HCT116 (cell line): ENCODE measurements at regions not wholly inside any gene's neighbourhood (a gene's known extent, or its start where the extent isn't known, plus 50 kb on each side); places are given as distances from the start of the nearest gene placed in this dataset.

Experiments
- ATAC-seq: fragments of 200-7000 bp; cut with Tn5 transposase; 2 replicates; pipeline ENCODE4 v1.9.1; 2020; ENCODE audit warnings: mild to moderate bottlenecking, moderate library complexity
- BruUV-seq: library from RNA; stranded (reverse); fragments of 400-500 nt; replicated peaks from 2 replicates; lab custom pipeline; 2021; lab: Mats Ljungman, UMichigan
- CTCF ChIA-PET: fragments of 300-600 bp; sonication (Branson Sonifier 250); formaldehyde crosslinking; loops from one replicate; lab custom pipeline; 2021; ENCODE audit warnings: antibody characterized with exemption; lab: Charles Lee
- POLR2A ChIA-PET: fragments of 300-600, 350-600 bp; sonication (Branson Sonifier 250); formaldehyde crosslinking; loops from one replicate; lab custom pipeline; 2021; ENCODE audit warnings: antibody characterized with exemption; lab: Charles Lee
- RAD21 ChIA-PET, 2 experiments: fragments of 300-600 bp; sonication (Branson Sonifier 250); formaldehyde crosslinking; loops; one replicate each; lab custom pipeline; 2023; ENCODE audit warnings: low total read pairs in 2 of 2; ENCODE audit not compliant: uncharacterized antibody in 2 of 2, unreplicated experiment in 2 of 2, low non-redundant PET in 1 of 2; lab: Charles Lee
- DNase-seq: peaks from one replicate; pipeline ENCODE4 v3.0.0-alpha.2; 2010; ENCODE audit warnings: low read depth, low spot score
- H2AFZ ChIP-seq: fragments of 200-600 bp; shearing (Covaris generic), sonication (generic); 2 replicates; pipeline ENCODE4 v1.6.1; 2017; ENCODE audit warnings: low read depth, mixed run types, mixed read lengths, antibody characterized with exemption, low read length; ENCODE audit not compliant: poor library complexity, severe bottlenecking
- H3K27ac ChIP-seq: 2 replicates; pipeline ENCODE4 v1.5.1; 2012; ENCODE audit warnings: low read depth, low read length
- H3K27me3 ChIP-seq: fragments of 200-600 bp; sonication (generic); 2 replicates; pipeline ENCODE4 v1.6.1; 2016; ENCODE audit warnings: mixed run types, low read length, mixed read lengths; ENCODE audit not compliant: insufficient read depth
- H3K36me3 ChIP-seq, 2 experiments: fragments of 200-500 bp in 1 of 2; fragments of 200-600 bp in 1 of 2; sonication (Bioruptor generic) in 1 of 2; sonication (generic) in 1 of 2; 2 replicates each; pipeline versions ENCODE4 v1.5.1 to v1.6.1; 2014 to 2016; ENCODE audit warnings: low read length in 2 of 2, inconsistent platforms in 1 of 2, mixed read lengths in 1 of 2, mixed run types in 1 of 2; ENCODE audit not compliant: insufficient read depth in 2 of 2, control insufficient read depth in 1 of 2
- H3K4me1 ChIP-seq, 2 experiments: fragments of 200-600 bp in 1 of 2; sonication (generic) in 1 of 2; 2 replicates each; pipeline versions ENCODE4 v1.5.1 to v1.6.1; 2012 to 2017; ENCODE audit warnings: low read length in 2 of 2, inconsistent platforms in 1 of 2, mild to moderate bottlenecking in 1 of 2, mixed read lengths in 1 of 2, mixed run types in 1 of 2, moderate library complexity in 1 of 2; ENCODE audit not compliant: insufficient read depth in 2 of 2, control insufficient read depth in 1 of 2
- H3K4me2 ChIP-seq: fragments of 200-600 bp; sonication (generic); 2 replicates; pipeline ENCODE4 v1.6.1; 2017; ENCODE audit warnings: mixed run types, low read length, mixed read lengths
- H3K4me3 ChIP-seq, 2 experiments: fragments of 200-600 bp in 1 of 2; sonication (generic) in 1 of 2; replicated peaks in 1 of 2; 2 replicates each; pipeline ENCODE4 v1.5.1; 2011 to 2016; ENCODE audit warnings: low read length in 2 of 2, control low read depth in 1 of 2, low read depth in 1 of 2, mild to moderate bottlenecking in 1 of 2, mixed read lengths in 1 of 2, mixed run types in 1 of 2
- H3K79me2 ChIP-seq: fragments of 200-600 bp; sonication (generic); 2 replicates; pipeline ENCODE4 v1.6.1; 2017; ENCODE audit warnings: mild to moderate bottlenecking, mixed run types, low read length, moderate library complexity, mixed read lengths; ENCODE audit not compliant: insufficient read depth
- H3K9ac ChIP-seq: fragments of 200-600 bp; sonication (generic); 2 replicates; pipeline ENCODE4 v1.6.1; 2016; ENCODE audit warnings: low read length, mixed read lengths
- H3K9me2 ChIP-seq: fragments of 200-600 bp; sonication (generic), shearing (Covaris generic); 2 replicates; pipeline ENCODE4 v1.6.1; 2017; ENCODE audit warnings: mixed run types, mild to moderate bottlenecking, moderate library complexity; ENCODE audit not compliant: insufficient read depth
- H3K9me3 ChIP-seq, 2 experiments: fragments of 200-500 bp in 1 of 2; fragments of 200-600 bp in 1 of 2; sonication (Bioruptor generic) in 1 of 2; sonication (generic) in 1 of 2; 2 replicates each; pipeline ENCODE4 v1.6.1; 2014 to 2017; ENCODE audit warnings: low read length in 2 of 2, mixed read lengths in 2 of 2, inconsistent platforms in 1 of 2, low read depth in 1 of 2, mild to moderate bottlenecking in 1 of 2, mixed run types in 1 of 2, moderate library complexity in 1 of 2; ENCODE audit not compliant: control insufficient read depth in 1 of 2, insufficient read depth in 1 of 2
- H4K20me1 ChIP-seq: fragments of 200-600 bp; sonication (generic), shearing (Covaris generic); 2 replicates; pipeline ENCODE4 v1.6.1; 2017; ENCODE audit warnings: mixed run types, mild to moderate bottlenecking, moderate library complexity; ENCODE audit not compliant: insufficient read depth
- EGR1 ChIP-seq: IDR thresholded peaks from 2 replicates; pipeline ENCODE4 v1.6.1; 2012; ENCODE audit warnings: low read depth
- EZH2 ChIP-seq: fragments of 200-600 bp; sonication (generic); IDR thresholded peaks from 2 replicates; pipeline ENCODE4 v1.6.1; 2017; ENCODE audit warnings: antibody characterized with exemption, mixed run types
- FOSL1 ChIP-seq: IDR thresholded peaks from 2 replicates; pipeline ENCODE4 v1.6.1; 2012; ENCODE audit warnings: low read depth
- JUND ChIP-seq: IDR thresholded peaks from 2 replicates; pipeline ENCODE4 v1.6.1; 2012
- MAX ChIP-seq: IDR thresholded peaks from 2 replicates; pipeline ENCODE4 v1.6.1; 2012
- RAD21 ChIP-seq: IDR thresholded peaks from 2 replicates; pipeline ENCODE4 v1.6.1; 2012; ENCODE audit warnings: low read depth, mild to moderate bottlenecking
- SRF ChIP-seq: IDR thresholded peaks from 2 replicates; pipeline ENCODE4 v1.6.1; 2012; ENCODE audit warnings: low read depth
- TCF7L2 ChIP-seq: IDR thresholded peaks from 2 replicates; pipeline ENCODE4 v1.7.0; 2011; ENCODE audit warnings: borderline replicate concordance, inconsistent platforms; ENCODE audit not compliant: insufficient read depth, insufficient read length; ENCODE audit errors: extremely low read depth
- ZNF274 ChIP-seq: fragments of 200-500 bp; sonication (Bioruptor generic); IDR thresholded peaks from 2 replicates; pipeline ENCODE4 v1.6.1; 2014; ENCODE audit warnings: mild to moderate bottlenecking, low read depth, low read length, inconsistent platforms
- intact Hi-C: fragments of 100-400 bp; cut with micrococcal nuclease; formaldehyde crosslinking; loops from 2 replicates; pipeline ENCODE4 v1.10.0; 2022
- TF ChIP-seq, protein P1 (sequence below): IDR thresholded peaks from 2 replicates; pipeline ENCODE4 v1.6.1; 2012
- TF ChIP-seq, protein P2 (sequence below): IDR thresholded peaks from 2 replicates; pipeline ENCODE4 v1.6.1; 2011; ENCODE audit warnings: mild to moderate bottlenecking, low read length, moderate library complexity; ENCODE audit not compliant: insufficient replicate concordance; ENCODE audit errors: extremely low read depth
- TF ChIP-seq, protein P3 (sequence below), 3 experiments: fragments of 200-600 bp in 1 of 3; sonication (generic) in 1 of 3; IDR thresholded peaks in 2 of 3; conservative IDR thresholded peaks in 1 of 3; 2 replicates each; pipeline ENCODE4 v1.5.1; 2012 to 2017; ENCODE audit warnings: low read depth in 2 of 3, low read length in 2 of 3, antibody characterized with exemption in 1 of 3, borderline replicate concordance in 1 of 3, control low read depth in 1 of 3, mild to moderate bottlenecking in 1 of 3, mixed read lengths in 1 of 3, mixed run types in 1 of 3, moderate library complexity in 1 of 3; ENCODE audit not compliant: insufficient read depth in 1 of 3

DNA sequence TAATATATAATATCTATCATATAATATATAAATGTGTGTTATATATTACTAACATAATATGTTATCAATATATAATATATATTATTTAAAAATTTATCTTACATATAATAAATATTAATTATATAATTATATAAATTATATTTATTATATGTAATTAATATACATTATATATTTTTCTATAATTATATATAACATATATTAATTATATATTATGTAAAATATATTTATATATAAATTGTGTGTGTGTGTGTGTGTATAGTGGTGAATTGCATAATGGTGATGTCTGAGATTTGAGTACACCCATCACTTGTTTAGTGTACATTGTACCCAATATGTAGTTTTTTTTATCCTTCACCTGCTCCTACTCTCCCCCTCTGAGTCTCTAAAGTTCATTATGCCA, 205.9 kb upstream of the KCNG1 start:
- Histone ChIP-seq H3K27me3 (peaks cover 16% of the 10 kb centered on the region; the same call in 1 of the 2 replicates), H3K36me3 (no peaks in the 10 kb centered on the region), H3K9me2 (no peaks in the 10 kb centered on the region), H3K27ac (no peak overlapping the region), H3K79me2 (no peaks in the 10 kb centered on the region), H3K4me2 (no peak overlapping the region), H2AFZ (no peak overlapping the region), H3K9me3 (no peaks in the 10 kb centered on the region), H3K9ac (no peak overlapping the region), H3K4me1 (no peaks in the 10 kb centered on the region), H4K20me1 (no peaks in the 10 kb centered on the region), H3K4me3 (no peak overlapping the region)
- ATAC-seq: no peak
- no peak for DNase-seq
- intact Hi-C loops: no loop called here
- no peak for TF ChIP-seq JUND
- TF ChIP-seq, protein P1, sequence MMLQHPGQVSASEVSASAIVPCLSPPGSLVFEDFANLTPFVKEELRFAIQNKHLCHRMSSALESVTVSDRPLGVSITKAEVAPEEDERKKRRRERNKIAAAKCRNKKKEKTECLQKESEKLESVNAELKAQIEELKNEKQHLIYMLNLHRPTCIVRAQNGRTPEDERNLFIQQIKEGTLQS: no peak
- TF ChIP-seq, protein P2, sequence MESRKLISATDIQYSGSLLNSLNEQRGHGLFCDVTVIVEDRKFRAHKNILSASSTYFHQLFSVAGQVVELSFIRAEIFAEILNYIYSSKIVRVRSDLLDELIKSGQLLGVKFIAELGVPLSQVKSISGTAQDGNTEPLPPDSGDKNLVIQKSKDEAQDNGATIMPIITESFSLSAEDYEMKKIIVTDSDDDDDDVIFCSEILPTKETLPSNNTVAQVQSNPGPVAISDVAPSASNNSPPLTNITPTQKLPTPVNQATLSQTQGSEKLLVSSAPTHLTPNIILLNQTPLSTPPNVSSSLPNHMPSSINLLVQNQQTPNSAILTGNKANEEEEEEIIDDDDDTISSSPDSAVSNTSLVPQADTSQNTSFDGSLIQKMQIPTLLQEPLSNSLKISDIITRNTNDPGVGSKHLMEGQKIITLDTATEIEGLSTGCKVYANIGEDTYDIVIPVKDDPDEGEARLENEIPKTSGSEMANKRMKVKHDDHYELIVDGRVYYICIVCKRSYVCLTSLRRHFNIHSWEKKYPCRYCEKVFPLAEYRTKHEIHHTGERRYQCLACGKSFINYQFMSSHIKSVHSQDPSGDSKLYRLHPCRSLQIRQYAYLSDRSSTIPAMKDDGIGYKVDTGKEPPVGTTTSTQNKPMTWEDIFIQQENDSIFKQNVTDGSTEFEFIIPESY: no peak
- TF ChIP-seq FOSL1: no peak
- TF ChIP-seq TCF7L2: no peak
- no peak for TF ChIP-seq SRF
- ChIA-PET POLR2A (interaction anchor here (0.6 kb wide), 1 partner anchor 44 kb away, joined by 3 read pairs; no protein-coding TSS in a partner anchor), RAD21 (no interaction called here), CTCF (no interaction called here)
- no TSS peak for BruUV-seq

- H3K79me2 ChIP-seq: no peaks in the 10 kb centered on the region
- no peak for TF ChIP-seq EGR1
- no peak for TF ChIP-seq RAD21
- no peak for TF ChIP-seq EZH2
- TF ChIP-seq JUND: no peak
- no peak for TF ChIP-seq TCF7L2
- no peak for TF ChIP-seq FOSL1
- TF ChIP-seq, protein P2: no peak
- no peak for TF ChIP-seq ZNF274
- TF ChIP-seq, protein P1: no peak
- no peak for TF ChIP-seq MAX
- TF ChIP-seq, protein P3, sequence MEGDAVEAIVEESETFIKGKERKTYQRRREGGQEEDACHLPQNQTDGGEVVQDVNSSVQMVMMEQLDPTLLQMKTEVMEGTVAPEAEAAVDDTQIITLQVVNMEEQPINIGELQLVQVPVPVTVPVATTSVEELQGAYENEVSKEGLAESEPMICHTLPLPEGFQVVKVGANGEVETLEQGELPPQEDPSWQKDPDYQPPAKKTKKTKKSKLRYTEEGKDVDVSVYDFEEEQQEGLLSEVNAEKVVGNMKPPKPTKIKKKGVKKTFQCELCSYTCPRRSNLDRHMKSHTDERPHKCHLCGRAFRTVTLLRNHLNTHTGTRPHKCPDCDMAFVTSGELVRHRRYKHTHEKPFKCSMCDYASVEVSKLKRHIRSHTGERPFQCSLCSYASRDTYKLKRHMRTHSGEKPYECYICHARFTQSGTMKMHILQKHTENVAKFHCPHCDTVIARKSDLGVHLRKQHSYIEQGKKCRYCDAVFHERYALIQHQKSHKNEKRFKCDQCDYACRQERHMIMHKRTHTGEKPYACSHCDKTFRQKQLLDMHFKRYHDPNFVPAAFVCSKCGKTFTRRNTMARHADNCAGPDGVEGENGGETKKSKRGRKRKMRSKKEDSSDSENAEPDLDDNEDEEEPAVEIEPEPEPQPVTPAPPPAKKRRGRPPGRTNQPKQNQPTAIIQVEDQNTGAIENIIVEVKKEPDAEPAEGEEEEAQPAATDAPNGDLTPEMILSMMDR (IDR thresholded peaks at IDR 0.05 in 2 of 3, conservative IDR thresholded peaks at IDR 0.05 in 1 of 3; ENCODE audit: borderline replicate concordance in 1 of 3, insufficient read depth in 1 of 3, low read depth in 2 of 3, low read length in 2 of 3): no peak
- no TSS peak for BruUV-seq
- CTCF ChIA-PET: no interaction called here
- POLR2A ChIA-PET: interaction anchor here (0.6 kb wide), 1 partner anchor 497 kb away, joined by 3 read pairs; no protein-coding TSS in a partner anchor
- DNase-seq (no peak), ATAC-seq (no peak)
- H2AFZ ChIP-seq: no peak overlapping the region
- intact Hi-C loops: no loop called here
- no peaks in the 10 kb centered on the region for H3K9me3 ChIP-seq
- H3K36me3 ChIP-seq: no peaks in the 10 kb centered on the region
- H3K9me2 ChIP-seq: no peaks in the 10 kb centered on the region
- H3K4me2 ChIP-seq: no peak overlapping the region
- RAD21 ChIA-PET: no interaction called here
- H3K4me1 ChIP-seq: no peaks in the 10 kb centered on the region
- peaks cover 16% of the 10 kb centered on the region; the same call in 1 of the 2 replicates for H3K27me3 ChIP-seq
- no peak overlapping the region for H3K4me3 ChIP-seq
- no peak overlapping the region for H3K9ac ChIP-seq
- H4K20me1 ChIP-seq: no peaks in the 10 kb centered on the region
- H3K27ac ChIP-seq: no peak overlapping the region
Observed at GRCh38 chr20:51227744-51228143, 204.8 kb upstream of the KCNG1 start.
